ENCODE measurements at regions not wholly inside any gene's neighbourhood (a gene's known extent, or its start where the extent isn't known, plus 50 kb on each side); places are given as distances from the start of the nearest gene placed in this dataset.

DNA sequence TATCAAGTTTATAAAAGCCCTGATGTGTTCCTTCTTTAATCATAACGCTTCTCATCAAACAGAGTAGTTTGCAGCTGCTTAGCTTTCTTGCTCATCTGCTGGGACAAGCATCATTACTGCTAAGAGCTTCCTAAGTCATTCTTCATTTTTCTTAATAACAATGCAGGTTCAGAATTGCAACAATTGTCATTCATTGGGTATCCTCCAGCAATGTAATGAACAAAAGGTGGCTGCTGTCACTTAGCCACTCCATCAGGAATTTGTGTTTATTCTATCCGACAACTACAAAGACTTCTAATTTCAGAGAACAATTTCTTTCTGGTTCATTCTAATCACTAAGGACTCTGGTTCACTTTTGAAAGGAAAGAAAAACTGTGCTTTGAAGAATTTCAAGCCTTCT is 836.7 kb upstream of the CDH10 start:
- Histone ChIP-seq H3K9me2 (replicated peaks; ENCODE audit: insufficient read depth, low read length) (no peaks in the 10 kb centered on the region), H3K9ac (ENCODE audit: low read length) (no peak overlapping the region), H2AFZ (ENCODE audit: low read depth, low read length, severe bottlenecking) (peak overlapping the region; percentile 93), H3K9me3 (ENCODE audit: insufficient read depth, low read length) (peaks cover 6% of the 10 kb centered on the region; the same call in 1 of the 2 replicates), H3K36me3 (ENCODE audit: low read length) (no peaks in the 10 kb centered on the region), H3K4me3 (ENCODE audit: insufficient read depth, low read length, poor library complexity, severe bottlenecking) (no peak overlapping the region), H3K79me2 (ENCODE audit: insufficient read depth, low read length) (no peaks in the 10 kb centered on the region), H3F3A (ENCODE audit: insufficient read depth) (peaks cover 8% of the 10 kb centered on the region; the same call in 1 of the 2 replicates), H3K27ac (ENCODE audit: low read depth, low read length) (no peak overlapping the region), H4K20me1 (ENCODE audit: low read depth, low read length) (no peaks in the 10 kb centered on the region), H3K27me3 (ENCODE audit: low read length) (no peaks in the 10 kb centered on the region), H3K4me2 (ENCODE audit: low read depth, low read length, poor library complexity, severe bottlenecking) (no peak overlapping the region)
- TF ChIP-seq, protein P1, sequence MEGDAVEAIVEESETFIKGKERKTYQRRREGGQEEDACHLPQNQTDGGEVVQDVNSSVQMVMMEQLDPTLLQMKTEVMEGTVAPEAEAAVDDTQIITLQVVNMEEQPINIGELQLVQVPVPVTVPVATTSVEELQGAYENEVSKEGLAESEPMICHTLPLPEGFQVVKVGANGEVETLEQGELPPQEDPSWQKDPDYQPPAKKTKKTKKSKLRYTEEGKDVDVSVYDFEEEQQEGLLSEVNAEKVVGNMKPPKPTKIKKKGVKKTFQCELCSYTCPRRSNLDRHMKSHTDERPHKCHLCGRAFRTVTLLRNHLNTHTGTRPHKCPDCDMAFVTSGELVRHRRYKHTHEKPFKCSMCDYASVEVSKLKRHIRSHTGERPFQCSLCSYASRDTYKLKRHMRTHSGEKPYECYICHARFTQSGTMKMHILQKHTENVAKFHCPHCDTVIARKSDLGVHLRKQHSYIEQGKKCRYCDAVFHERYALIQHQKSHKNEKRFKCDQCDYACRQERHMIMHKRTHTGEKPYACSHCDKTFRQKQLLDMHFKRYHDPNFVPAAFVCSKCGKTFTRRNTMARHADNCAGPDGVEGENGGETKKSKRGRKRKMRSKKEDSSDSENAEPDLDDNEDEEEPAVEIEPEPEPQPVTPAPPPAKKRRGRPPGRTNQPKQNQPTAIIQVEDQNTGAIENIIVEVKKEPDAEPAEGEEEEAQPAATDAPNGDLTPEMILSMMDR (IDR thresholded peaks at IDR 0.05; ENCODE audit: insufficient read depth, low read length, poor library complexity, severe bottlenecking), result no peak
- TF ChIP-seq EZH2phosphoT487 (conservative IDR thresholded peaks at IDR 0.05; ENCODE audit: low read length), result no peak

DNA sequence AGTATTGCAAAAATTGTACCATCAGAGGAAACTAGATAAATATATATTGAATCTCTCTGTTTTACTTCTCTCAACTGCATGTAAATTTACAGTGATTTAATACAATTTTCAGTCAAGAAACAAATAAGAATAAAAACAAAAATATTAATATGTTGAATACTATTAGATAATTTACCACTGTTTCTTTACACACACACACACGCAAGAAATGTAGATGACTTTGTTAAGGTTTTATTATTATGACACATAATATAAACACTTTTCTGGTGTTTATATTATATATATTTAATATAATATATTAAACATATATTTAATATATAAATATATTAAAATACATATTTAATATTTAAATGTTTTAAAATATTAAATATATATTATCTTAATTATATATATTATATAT is 814.3 kb upstream of the CDH10 start:
- Histone ChIP-seq H3K36me3 (ENCODE audit: low read length) (0 out of 2 replicates have a peak, but pooled peaks cover 3% of the 10 kb centered on the region), H3K9me3 (ENCODE audit: insufficient read depth, low read length) (no peaks in the 10 kb centered on the region), H4K20me1 (ENCODE audit: low read depth, low read length) (no peaks in the 10 kb centered on the region), H3K79me2 (ENCODE audit: insufficient read depth, low read length) (no peaks in the 10 kb centered on the region), H2AFZ (ENCODE audit: low read depth, low read length, severe bottlenecking) (no peak overlapping the region), H3F3A (ENCODE audit: insufficient read depth) (no peaks in the 10 kb centered on the region), H3K27me3 (ENCODE audit: low read length) (no peaks in the 10 kb centered on the region), H3K27ac (ENCODE audit: low read depth, low read length) (no peak overlapping the region), H3K4me2 (ENCODE audit: low read depth, low read length, poor library complexity, severe bottlenecking) (no peak overlapping the region), H3K9me2 (replicated peaks; ENCODE audit: insufficient read depth, low read length) (no peaks in the 10 kb centered on the region), H3K4me3 (ENCODE audit: insufficient read depth, low read length, poor library complexity, severe bottlenecking) (no peak overlapping the region), H3K9ac (ENCODE audit: low read length) (no peak overlapping the region)
- TF ChIP-seq, protein P1 (IDR thresholded peaks at IDR 0.05; ENCODE audit: insufficient read depth, low read length, poor library complexity, severe bottlenecking), result no peak
- no peak for TF ChIP-seq EZH2phosphoT487 (conservative IDR thresholded peaks at IDR 0.05; ENCODE audit: low read length)

DNA sequence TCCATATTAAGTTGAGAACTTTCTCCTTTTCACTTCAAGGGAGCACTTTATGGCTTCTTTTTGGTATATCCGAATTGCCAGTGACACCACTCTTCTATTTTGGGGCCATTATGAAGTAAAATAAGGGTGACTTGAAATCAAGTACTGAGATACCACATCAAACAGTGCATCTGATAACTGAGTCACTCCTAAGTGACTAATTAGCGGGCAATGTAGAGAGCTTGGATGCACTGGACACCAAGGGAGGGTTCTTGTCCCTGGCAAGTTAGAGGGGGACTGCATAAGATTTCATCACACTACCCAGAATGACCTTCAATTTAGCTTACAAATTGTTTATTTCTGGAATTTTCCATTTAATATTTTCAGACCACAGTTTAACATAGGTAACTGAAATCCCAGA is 813.9 kb upstream of the CDH10 start:
- Histone ChIP-seq H3K4me3 (ENCODE audit: insufficient read depth, low read length, poor library complexity, severe bottlenecking) (no peak overlapping the region), H3F3A (ENCODE audit: insufficient read depth) (no peaks in the 10 kb centered on the region), H3K79me2 (ENCODE audit: insufficient read depth, low read length) (no peaks in the 10 kb centered on the region), H3K27me3 (ENCODE audit: low read length) (no peaks in the 10 kb centered on the region), H3K9me3 (ENCODE audit: insufficient read depth, low read length) (no peaks in the 10 kb centered on the region), H3K27ac (ENCODE audit: low read depth, low read length) (no peak overlapping the region), H3K9me2 (replicated peaks; ENCODE audit: insufficient read depth, low read length) (no peaks in the 10 kb centered on the region), H3K9ac (ENCODE audit: low read length) (no peak overlapping the region), H3K4me2 (ENCODE audit: low read depth, low read length, poor library complexity, severe bottlenecking) (no peak overlapping the region), H2AFZ (ENCODE audit: low read depth, low read length, severe bottlenecking) (no peak overlapping the region), H4K20me1 (ENCODE audit: low read depth, low read length) (no peaks in the 10 kb centered on the region), H3K36me3 (ENCODE audit: low read length) (0 out of 2 replicates have a peak, but pooled peaks cover 3% of the 10 kb centered on the region)
- no peak for TF ChIP-seq EZH2phosphoT487 (conservative IDR thresholded peaks at IDR 0.05; ENCODE audit: low read length)
- TF ChIP-seq, protein P1 (IDR thresholded peaks at IDR 0.05; ENCODE audit: insufficient read depth, low read length, poor library complexity, severe bottlenecking), result no peak

Data from SU-DHL-6 (cell line).